GM18505 (cell line): ENCODE measurements at regions not wholly inside any gene's neighbourhood (a gene's known extent, or its start where the extent isn't known, plus 50 kb on each side); places are given as distances from the start of the nearest gene placed in this dataset.
"Not testable (repeated sequence)": the region's sequence is repeated elsewhere in the genome, so short reads cannot be mapped to it uniquely, and the experiment has no call there.

Source experiments
- ATAC-seq: cut with Tn5 transposase; IDR thresholded peaks from one replicate; pipeline ENCODE4 v1.9.1; 2021; ENCODE audit not compliant: unreplicated experiment
- POLR2A ChIP-seq: IDR thresholded peaks from 4 replicates; pipeline ENCODE4 v1.6.1; 2011; ENCODE audit warnings: borderline replicate concordance; ENCODE audit not compliant: insufficient read depth, insufficient read length; ENCODE audit errors: extremely low read depth

DNA sequence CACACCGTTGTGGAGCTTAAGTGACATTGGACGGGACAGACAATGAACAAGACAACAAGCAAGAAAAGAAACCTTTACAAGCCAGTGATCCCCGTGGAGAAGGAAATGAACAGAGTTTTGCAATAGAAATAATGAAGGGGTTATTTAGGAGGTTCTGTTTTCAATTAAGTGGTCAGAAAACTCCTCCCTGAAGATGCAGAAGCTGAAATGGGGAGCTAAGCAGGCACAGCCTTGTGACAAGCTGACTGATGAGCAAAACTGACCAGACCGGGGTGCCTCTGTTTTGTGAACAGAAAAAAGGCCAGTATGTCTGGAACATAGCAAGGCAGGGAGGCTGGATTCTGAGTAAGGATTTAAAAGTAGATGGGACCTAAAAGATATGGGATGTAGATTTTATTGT, 299.8 kb upstream of the POM121L12 start:
- no peak for ATAC-seq
- no peak for TF ChIP-seq POLR2A

DNA sequence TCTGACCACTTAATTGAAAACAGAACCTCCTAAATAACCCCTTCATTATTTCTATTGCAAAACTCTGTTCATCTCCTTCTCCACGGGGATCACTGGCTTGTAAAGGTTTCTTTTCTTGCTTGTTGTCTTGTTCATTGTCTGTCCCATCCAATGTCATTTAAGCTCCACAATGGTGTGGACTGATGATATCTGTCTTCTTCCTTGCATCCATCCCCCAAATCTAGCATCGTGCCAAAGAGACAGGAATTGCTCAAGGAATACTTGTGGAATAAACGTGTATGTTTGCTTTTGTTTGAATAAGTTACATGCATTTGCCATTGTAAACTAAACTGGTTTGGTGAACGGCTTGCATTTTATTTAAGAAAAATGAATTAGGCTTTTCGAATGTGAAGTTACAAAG, 306.8 kb upstream of the POM121L12 start:
- ATAC-seq: not testable (repeated sequence)

DNA sequence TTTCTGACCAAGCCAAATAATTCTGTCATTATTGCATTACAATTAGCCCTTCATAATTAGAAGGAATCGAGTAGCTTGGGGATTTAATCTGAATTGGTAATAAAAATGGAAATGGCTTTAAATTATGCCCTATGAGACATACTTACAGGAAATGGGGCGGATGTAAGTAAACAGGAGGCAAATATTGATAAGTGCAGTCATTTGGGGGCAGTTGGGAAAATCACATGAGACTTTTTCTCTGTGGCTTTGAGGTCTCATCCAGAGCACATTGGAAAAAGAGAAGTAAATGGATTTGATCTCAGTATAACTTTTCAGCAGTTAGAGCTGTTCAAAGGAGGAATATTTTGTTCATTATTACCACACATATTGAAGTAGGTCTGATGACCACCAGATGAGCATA, 307.8 kb upstream of the POM121L12 start:
- no peak for ATAC-seq
- TF ChIP-seq POLR2A: no peak

DNA sequence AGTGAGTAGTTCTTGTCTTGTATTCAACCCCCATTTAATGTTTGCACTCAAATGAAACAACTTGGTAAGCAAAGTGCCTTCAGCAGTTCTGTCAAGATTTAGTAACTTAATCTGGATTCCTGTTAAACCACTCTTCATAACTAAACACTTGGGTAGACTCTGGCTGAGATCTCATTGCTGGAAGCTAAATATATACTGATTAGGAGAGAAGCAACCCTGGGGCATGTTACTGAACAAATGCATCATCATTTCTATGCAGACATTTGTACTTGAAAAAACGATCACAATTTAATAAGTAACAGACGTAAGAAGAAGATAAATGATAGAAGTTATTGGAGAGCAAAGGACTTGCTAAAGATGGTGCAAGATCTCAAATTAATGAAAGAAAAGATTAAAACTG, 308.4 kb upstream of the POM121L12 start:
- no peak for TF ChIP-seq POLR2A
- no peak for ATAC-seq

DNA sequence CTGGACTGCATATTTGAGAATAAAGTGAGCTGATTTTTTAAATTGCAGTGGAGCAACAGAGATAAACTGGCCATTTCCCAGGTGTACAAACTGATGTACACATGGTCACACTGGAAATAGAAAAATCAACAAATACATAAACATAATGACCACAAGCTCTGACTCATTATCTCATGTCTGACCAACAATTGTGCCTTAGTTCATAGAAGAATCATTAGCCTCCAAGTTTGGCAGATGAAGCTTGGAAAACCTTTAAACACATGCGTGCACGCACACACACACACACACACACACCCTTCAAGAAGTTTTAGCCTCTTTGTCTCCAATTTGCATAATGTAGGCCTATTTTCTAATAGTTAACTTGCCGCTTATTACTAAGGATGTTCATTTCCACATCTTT, 308.9 kb upstream of the POM121L12 start:
- no peak for TF ChIP-seq POLR2A

DNA sequence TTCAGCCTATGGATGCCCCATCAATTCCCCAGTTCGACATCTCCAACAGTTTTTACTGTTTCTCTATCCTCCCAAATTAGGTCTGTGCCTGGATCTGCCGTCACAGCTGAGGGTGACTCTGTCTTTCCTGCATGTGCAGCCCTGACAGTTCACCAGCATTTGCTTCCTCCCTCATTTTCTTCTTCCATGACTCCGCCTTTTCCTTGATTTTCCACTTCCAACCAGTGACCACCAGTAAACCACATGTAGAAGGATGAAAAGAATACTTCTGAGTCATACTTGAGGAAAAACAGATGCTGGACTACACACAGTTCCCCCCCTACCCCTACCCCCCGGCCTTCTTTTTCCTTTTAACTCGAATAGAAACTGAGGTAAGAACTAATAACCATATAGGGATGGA, 311.8 kb upstream of the POM121L12 start:
- no peak for TF ChIP-seq POLR2A
- no peak for ATAC-seq

More for the DNA sequence above, 308.9 kb upstream of the POM121L12 start:
- ATAC-seq: no peak

DNA sequence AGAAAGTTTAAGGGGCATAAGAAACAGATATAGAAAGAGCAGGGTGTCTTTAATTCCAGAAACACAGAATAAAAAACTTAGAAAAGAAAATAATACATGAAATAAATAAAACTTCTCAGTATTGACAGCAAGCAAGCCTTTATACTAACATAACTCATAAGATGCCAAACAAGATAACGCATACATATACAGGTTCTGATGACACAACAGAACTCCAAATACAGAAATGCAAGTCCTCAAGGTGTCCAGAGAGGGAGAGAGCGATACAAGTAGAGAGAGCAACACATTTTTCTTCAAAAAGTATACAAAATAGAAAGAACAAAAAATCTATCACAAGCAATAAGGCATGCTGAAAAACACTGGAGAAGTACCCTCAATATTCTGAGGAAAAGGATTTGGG, 314.6 kb upstream of the POM121L12 start:
- TF ChIP-seq POLR2A: no peak
- ATAC-seq: no peak

DNA sequence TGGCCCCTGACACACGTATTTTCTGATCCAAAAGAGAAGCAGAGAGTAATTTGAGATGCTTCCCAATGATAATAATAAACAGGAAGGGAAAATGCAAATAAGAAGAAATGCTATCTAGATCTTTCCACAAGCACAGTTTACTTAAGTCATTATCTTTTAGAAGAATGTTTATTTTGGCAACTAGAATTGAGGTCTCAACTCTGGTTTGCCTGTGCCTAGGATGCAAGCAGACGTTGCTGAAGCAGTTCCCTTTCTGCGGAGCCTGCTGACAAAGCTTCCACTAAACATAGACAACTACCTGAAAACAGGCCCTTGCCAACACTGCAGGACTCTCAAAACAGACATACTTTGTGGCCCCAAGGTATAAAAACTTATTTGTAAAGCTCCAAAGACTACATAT, 315.8 kb upstream of the POM121L12 start:
- TF ChIP-seq POLR2A: no peak
- ATAC-seq: no peak

DNA sequence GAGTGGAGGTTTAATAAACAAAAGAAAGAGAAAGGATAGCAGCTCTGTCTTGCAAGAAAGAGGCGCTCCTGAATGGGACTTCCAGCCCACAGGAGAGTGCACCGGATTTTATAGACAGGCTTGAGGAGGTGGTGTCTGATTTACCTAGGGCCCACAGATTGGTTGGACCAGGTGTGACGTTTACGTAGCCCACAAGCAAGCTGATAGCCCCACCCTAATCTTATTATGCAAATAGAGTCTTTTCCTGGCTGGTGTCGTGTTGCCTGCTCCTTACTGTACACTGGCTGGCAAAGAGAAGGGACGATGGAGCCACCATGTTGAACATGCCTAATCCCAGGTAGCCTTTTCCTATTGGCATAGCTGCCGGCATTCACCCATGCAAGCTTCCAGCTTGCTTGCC, 319.7 kb upstream of the POM121L12 start:
- ATAC-seq: no peak
- TF ChIP-seq POLR2A: no peak

DNA sequence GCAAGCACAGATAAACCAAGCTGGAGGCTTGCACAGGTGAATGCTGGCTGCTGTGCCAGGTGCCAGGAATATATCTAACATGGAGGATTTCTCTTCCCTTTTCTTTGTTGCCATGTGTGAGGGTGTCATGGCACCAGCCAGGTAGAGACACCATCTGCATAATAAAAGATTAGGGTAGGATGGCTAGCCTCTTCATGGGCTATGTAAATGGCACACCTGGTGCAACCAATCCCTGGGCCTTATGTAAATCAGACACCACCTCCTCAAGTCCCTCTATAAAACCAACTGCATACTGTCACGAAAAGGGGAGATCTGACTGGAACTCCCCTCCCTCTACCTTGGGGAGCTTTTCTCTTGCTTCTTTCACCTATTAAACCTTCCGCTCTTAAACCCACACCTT, 322.5 kb upstream of the POM121L12 start:
- ATAC-seq: no peak
- TF ChIP-seq POLR2A: no peak

DNA sequence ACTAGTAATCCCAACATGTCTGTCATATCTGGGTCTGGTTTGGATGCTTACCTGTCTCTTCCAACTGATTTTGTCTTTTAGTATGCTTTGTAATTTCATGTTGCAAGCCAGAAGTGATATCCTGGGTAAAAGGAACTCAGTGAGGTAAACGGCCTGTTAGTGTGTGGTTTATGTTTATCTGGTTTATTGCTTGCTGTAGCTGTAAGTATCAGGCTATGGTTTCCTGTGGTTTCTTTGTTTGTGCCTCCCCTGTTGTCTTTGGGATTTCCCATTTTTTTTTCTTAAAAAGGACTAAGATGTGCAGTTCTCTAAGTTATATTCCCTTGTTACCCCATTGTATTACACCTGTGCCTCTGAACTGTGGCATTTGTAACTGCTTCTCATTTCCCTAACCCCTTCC, 323.5 kb upstream of the POM121L12 start:
- no peak for ATAC-seq
- no peak for TF ChIP-seq POLR2A

DNA sequence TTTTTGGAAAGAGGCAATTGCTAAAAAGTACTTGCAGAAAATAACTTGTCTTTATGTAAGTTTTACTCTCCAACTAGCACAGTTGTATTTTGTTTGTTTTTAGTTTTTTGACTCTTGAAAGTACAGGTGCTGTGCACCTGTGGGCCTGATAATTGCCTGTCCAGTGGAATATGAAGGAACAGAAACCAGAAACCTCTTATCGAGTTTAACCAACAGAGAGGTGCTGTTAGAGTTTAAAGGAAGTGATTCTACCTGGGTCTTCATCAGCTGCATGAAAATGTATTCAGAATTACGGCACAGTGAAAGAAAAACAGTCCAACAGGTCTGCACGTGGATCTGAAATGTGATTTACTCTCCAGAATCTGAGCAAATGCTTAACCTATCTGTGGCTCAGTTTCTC, 326.6 kb upstream of the POM121L12 start:
- no peak for TF ChIP-seq POLR2A
- no peak for ATAC-seq

DNA sequence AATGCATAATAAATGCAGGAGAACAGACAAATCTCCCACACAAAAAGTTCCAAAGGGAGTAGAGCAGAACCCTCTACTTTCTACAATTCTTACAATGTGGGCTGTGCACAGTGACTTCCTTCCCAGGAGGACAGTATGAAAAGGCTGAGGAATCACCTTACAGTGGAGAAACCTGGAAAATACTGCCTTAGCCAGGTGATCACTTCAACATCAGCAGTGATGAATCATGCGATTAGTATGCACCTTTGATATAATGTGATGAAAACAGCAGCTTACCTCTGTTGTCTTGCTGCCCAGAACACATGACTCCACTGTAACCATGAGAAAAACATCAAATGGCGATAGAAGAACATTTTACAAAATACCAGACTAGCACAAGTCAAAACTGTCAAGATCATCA, 329.7 kb upstream of the POM121L12 start:
- no peak for ATAC-seq
- TF ChIP-seq POLR2A: no peak

DNA sequence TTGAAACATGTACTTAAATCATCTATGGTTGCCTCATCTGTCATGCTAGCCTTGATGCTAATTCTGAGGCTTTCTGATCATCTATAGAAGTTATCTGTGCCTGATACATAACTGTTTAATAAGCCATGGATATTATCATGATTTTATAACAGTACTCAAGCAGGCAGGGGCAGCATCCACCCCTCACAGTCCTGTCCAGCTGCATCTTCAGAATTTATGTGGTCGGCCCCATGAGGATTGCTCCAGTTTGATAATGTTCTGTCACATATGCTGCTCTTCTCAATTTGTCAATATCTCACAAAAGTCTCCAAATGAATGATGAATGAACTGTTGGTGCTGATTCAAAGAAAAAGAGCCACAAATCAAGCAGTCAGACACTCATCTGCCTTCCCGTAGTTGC, 335.1 kb upstream of the POM121L12 start:
- TF ChIP-seq POLR2A: no peak
- ATAC-seq: no peak

DNA sequence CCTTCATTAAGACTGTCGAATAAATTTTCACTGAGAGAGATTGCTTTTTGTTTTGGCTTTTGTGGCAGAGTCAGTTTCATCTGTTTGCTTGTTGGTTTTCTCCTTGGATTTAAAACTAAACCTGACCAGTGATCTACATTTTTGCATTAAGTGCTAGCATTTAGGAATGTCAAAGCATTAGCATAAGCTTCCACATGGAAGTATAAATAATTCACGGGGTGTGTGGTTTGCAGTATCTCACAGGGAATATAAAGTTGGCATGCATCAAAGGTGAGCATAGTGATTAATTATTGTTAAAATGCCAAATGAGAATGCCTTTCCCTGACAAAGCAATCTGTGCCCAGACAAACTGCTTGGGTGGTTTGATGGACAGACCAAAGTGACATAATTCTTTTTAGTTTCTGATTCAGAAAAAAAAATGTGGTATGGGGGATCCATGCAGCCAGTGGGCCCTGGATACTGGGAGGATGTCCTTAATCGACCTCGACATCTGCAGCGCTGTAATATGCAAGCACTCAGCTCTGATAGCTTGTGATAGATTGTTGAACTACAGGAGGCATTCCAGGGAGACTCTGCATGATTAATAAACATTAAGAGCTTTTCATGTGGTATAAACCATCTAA, 339.3 kb upstream of the POM121L12 start:
- no peak for TF ChIP-seq POLR2A
- no peak for ATAC-seq
